Ovary (tissue), 3 donors: ENCODE measurements at regions not wholly inside any gene's neighbourhood (a gene's known extent, or its start where the extent isn't known, plus 50 kb on each side); places are given as distances from the start of the nearest gene placed in this dataset.

Source experiments
- CTCF ChIP-seq, 3 donors: fragments of 450-650 bp in 2 of 3; fragments of 200-600 bp in 1 of 3; IDR thresholded peaks; one replicate each; pipeline versions ENCODE4 v1.5.1 to v1.8.0; 2016 to 2022; ENCODE audit warnings: antibody characterized with exemption in 3 of 3, mild to moderate bottlenecking in 1 of 3
- EP300 ChIP-seq: sonication (generic); formaldehyde crosslinking; IDR thresholded peaks from one replicate; pipeline ENCODE4 v1.6.1; 2017; ENCODE audit warnings: antibody characterized with exemption
- POLR2A ChIP-seq: fragments of 450-650 bp; IDR thresholded peaks from one replicate; pipeline ENCODE4 v1.6.1; 2017; ENCODE audit warnings: antibody characterized with exemption, mild to moderate bottlenecking, moderate library complexity
- donor health status: DM: no; HTN: no; CAD: no.

- no peak for TF ChIP-seq CTCF (IDR thresholded peaks at IDR 0.05)
- no peak for TF ChIP-seq EP300
- TF ChIP-seq POLR2A, result no peak
Observed at GRCh38 chr1:227401562-227402342, 83.5 kb upstream of the CDC42BPA start.
